SK-N-SH (cell line): ENCODE measurements at regions not wholly inside any gene's neighbourhood (a gene's known extent, or its start where the extent isn't known, plus 50 kb on each side); places are given as distances from the start of the nearest gene placed in this dataset.

Source experiments
- CTCF ChIA-PET: fragments of 300-600, 350-600 bp; formaldehyde crosslinking; extraction: SDS; loops from one replicate; lab custom pipeline; 2021; lab: Yijun Ruan, JAX
- POLR2A ChIA-PET: fragments of 350-600 bp; sonication (Branson Sonifier 250); formaldehyde crosslinking; extraction: SDS; loops from one replicate; lab custom pipeline; 2020; ENCODE audit warnings: antibody characterized with exemption, inconsistent platforms; lab: Yijun Ruan, JAX
- DNase-seq: peaks from one replicate; pipeline ENCODE4 v3.0.0; 2012
- H2AFZ ChIP-seq: fragments of 200-600 bp; sonication (generic); 2 replicates; pipeline ENCODE4 v1.8.1; 2016; ENCODE audit warnings: antibody characterized with exemption, mild to moderate bottlenecking, low read depth
- H3F3A ChIP-seq: fragments of 200-600 bp; sonication (generic); replicated peaks from 2 replicates; pipeline ENCODE3; 2016; ENCODE audit warnings: antibody characterized with exemption, mild to moderate bottlenecking; ENCODE audit not compliant: insufficient read depth
- H3K27ac ChIP-seq, 2 experiments: fragments of 200-500 bp in 1 of 2; fragments of 200-600 bp in 1 of 2; sonication (Bioruptor generic) in 1 of 2; sonication (generic), shearing (Covaris generic) in 1 of 2; 2 replicates each; pipeline versions ENCODE4 v1.5.1 to v1.6.1; 2014 to 2016; ENCODE audit warnings: low read depth in 2 of 2, inconsistent platforms in 1 of 2, low read length in 1 of 2, mild to moderate bottlenecking in 1 of 2, mixed read lengths in 1 of 2
- H3K27me3 ChIP-seq: fragments of 200-600 bp; sonication (generic), shearing (Covaris generic); 2 replicates; pipeline ENCODE4 v1.6.1; 2016; ENCODE audit warnings: mixed run types; ENCODE audit not compliant: insufficient read depth
- H3K36me3 ChIP-seq, 2 experiments: fragments of 200-500 bp in 1 of 2; fragments of 200-600 bp in 1 of 2; sonication (Bioruptor generic) in 1 of 2; sonication (generic) in 1 of 2; replicated peaks in 1 of 2; 2 replicates each; pipeline versions ENCODE3 to v1.5.1; 2014 to 2016; ENCODE audit warnings: low read length in 1 of 2, mild to moderate bottlenecking in 1 of 2; ENCODE audit not compliant: insufficient read depth in 2 of 2, control insufficient read depth in 1 of 2
- H3K4me1 ChIP-seq, 2 experiments: fragments of 200-500 bp in 1 of 2; fragments of 200-600 bp in 1 of 2; sonication (Bioruptor generic) in 1 of 2; sonication (generic), shearing (Covaris generic) in 1 of 2; 2 replicates each; pipeline versions ENCODE4 v1.5.1 to v1.6.1; 2014 to 2016; ENCODE audit warnings: low read depth in 1 of 2, low read length in 1 of 2, mixed run types in 1 of 2; ENCODE audit not compliant: insufficient read depth in 2 of 2, control insufficient read depth in 1 of 2
- H3K4me2 ChIP-seq: fragments of 200-600 bp; sonication (generic), shearing (Covaris generic); 2 replicates; pipeline ENCODE4 v1.6.1; 2017; ENCODE audit warnings: mixed run types
- H3K4me3 ChIP-seq, 2 experiments: fragments of 200-500 bp in 1 of 2; fragments of 200-600 bp in 1 of 2; sonication (Bioruptor generic) in 1 of 2; sonication (generic), shearing (Covaris generic) in 1 of 2; 2 replicates each; pipeline versions ENCODE4 v1.5.1 to v1.8.1; 2014 to 2016; ENCODE audit warnings: low read depth in 2 of 2, inconsistent platforms in 1 of 2, low read length in 1 of 2, mild to moderate bottlenecking in 1 of 2, mixed read lengths in 1 of 2, moderate library complexity in 1 of 2
- H3K79me2 ChIP-seq: fragments of 200-600 bp; sonication (generic); 2 replicates; pipeline ENCODE4 v1.8.1; 2017; ENCODE audit warnings: mild to moderate bottlenecking; ENCODE audit not compliant: insufficient read depth
- H3K9ac ChIP-seq: fragments of 200-600 bp; sonication (generic); 2 replicates; pipeline ENCODE4 v1.6.1; 2017; ENCODE audit warnings: mixed run types
- H3K9me2 ChIP-seq: fragments of 200-600 bp; sonication (generic); 2 replicates; pipeline ENCODE4 v1.6.1; 2017; ENCODE audit warnings: mixed run types
- H3K9me3 ChIP-seq: fragments of 200-600 bp; sonication (generic); 2 replicates; pipeline ENCODE4 v1.6.1; 2017; ENCODE audit warnings: mixed run types, mild to moderate bottlenecking, moderate library complexity
- H4K20me1 ChIP-seq: fragments of 200-600 bp; sonication (generic); 2 replicates; pipeline ENCODE4 v1.6.1; 2017; ENCODE audit warnings: mild to moderate bottlenecking, mixed run types; ENCODE audit not compliant: insufficient read depth
- CHD2 ChIP-seq: fragments of 150-350 bp; IDR thresholded peaks from 2 replicates; pipeline ENCODE4 v1.6.1; 2018; ENCODE audit warnings: low read length; ENCODE audit not compliant: partially characterized antibody
- FOXJ3 ChIP-seq: sonication (generic); formaldehyde crosslinking; IDR thresholded peaks from 2 replicates; pipeline ENCODE4 v1.5.1; 2020; ENCODE audit warnings: mild to moderate bottlenecking, missing genetic modification reagents
- RAD21 ChIP-seq: IDR thresholded peaks from 2 replicates; pipeline ENCODE4 v1.6.1; 2012; ENCODE audit warnings: mild to moderate bottlenecking, low read length
- RFX5 ChIP-seq: IDR thresholded peaks from 2 replicates; pipeline ENCODE4 v1.6.1; 2012; ENCODE audit warnings: mild to moderate bottlenecking, improper control_type of control experiment, low read length
- RXRA ChIP-seq: IDR thresholded peaks from 2 replicates; pipeline ENCODE4 v1.4.0; 2012; ENCODE audit warnings: low read depth, mild to moderate bottlenecking, borderline replicate concordance
- SIN3A ChIP-seq: IDR thresholded peaks from 2 replicates; pipeline ENCODE4 v1.6.1; 2012; ENCODE audit warnings: low read depth, mild to moderate bottlenecking, low read length, moderate library complexity, borderline replicate concordance
- WGBS: methylation state at CpG from one replicate; pipeline ENCODE4 v1.1.6; 2017; ENCODE audit warnings: low lambda C conversion rate; 5-methylcytosine and 5-hydroxymethylcytosine counted together
- TF ChIP-seq, protein P1 (sequence below): IDR thresholded peaks from 2 replicates; pipeline ENCODE4 v1.4.0; 2012; ENCODE audit warnings: low read depth, borderline replicate concordance
- TF ChIP-seq, protein P2 (sequence below): fragments of 150-350 bp; IDR thresholded peaks from 2 replicates; pipeline ENCODE4 v1.6.1; 2017; ENCODE audit warnings: antibody characterized with exemption, low read length, low read depth, borderline replicate concordance
- TF ChIP-seq, protein P3 (sequence below): IDR thresholded peaks from 2 replicates; pipeline ENCODE4 v1.4.0; 2012; ENCODE audit warnings: low read depth
- TF ChIP-seq, protein P4 (sequence below): fragments of 150-350 bp; IDR thresholded peaks from 2 replicates; pipeline ENCODE4 v1.6.1; 2016; ENCODE audit warnings: mild to moderate bottlenecking, low read depth, low read length

DNA sequence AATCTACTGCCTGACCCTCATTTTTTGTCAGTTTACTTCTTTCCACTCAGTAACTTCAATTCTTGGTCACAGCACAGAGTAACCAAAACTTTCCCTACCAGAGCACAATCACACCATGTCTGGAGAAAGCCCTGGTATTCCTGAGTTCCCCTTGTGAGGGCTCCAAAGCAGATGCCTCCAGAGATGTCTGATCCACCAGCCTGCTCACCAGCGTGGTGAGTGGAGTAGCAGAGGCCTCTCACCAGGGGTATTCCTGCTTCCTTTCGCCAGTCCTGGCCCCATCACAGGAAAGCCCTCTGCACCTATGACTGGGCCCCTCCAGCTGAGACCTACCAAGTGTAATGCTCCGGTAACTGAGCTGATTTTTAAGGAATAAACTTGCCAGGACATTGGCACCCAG, 205.4 kb upstream of the HS3ST3A1 start:
- Histone ChIP-seq H3F3A (no peaks in the 10 kb centered on the region), H3K9ac (no peak overlapping the region), H3K36me3 (peaks cover 0 to 3% of the 10 kb centered on the region in 2 experiments), H3K27ac (no peak overlapping the region), H3K4me2 (no peak overlapping the region), H3K4me1 (no peaks in the 10 kb centered on the region), H2AFZ (no peak overlapping the region), H3K27me3 (no peaks in the 10 kb centered on the region; the same call in 1 of the 2 replicates), H3K9me2 (no peaks in the 10 kb centered on the region), H3K4me3 (no peak overlapping the region), H3K9me3 (no peaks in the 10 kb centered on the region), H3K79me2 (no peaks in the 10 kb centered on the region), H4K20me1 (no peaks in the 10 kb centered on the region)
- TF ChIP-seq, protein P1, sequence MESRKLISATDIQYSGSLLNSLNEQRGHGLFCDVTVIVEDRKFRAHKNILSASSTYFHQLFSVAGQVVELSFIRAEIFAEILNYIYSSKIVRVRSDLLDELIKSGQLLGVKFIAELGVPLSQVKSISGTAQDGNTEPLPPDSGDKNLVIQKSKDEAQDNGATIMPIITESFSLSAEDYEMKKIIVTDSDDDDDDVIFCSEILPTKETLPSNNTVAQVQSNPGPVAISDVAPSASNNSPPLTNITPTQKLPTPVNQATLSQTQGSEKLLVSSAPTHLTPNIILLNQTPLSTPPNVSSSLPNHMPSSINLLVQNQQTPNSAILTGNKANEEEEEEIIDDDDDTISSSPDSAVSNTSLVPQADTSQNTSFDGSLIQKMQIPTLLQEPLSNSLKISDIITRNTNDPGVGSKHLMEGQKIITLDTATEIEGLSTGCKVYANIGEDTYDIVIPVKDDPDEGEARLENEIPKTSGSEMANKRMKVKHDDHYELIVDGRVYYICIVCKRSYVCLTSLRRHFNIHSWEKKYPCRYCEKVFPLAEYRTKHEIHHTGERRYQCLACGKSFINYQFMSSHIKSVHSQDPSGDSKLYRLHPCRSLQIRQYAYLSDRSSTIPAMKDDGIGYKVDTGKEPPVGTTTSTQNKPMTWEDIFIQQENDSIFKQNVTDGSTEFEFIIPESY, result no peak
- TF ChIP-seq, protein P2, sequence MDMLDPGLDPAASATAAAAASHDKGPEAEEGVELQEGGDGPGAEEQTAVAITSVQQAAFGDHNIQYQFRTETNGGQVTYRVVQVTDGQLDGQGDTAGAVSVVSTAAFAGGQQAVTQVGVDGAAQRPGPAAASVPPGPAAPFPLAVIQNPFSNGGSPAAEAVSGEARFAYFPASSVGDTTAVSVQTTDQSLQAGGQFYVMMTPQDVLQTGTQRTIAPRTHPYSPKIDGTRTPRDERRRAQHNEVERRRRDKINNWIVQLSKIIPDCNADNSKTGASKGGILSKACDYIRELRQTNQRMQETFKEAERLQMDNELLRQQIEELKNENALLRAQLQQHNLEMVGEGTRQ, result no peak
- no peak for TF ChIP-seq CHD2
- TF ChIP-seq RFX5, result no peak
- TF ChIP-seq, protein P3, sequence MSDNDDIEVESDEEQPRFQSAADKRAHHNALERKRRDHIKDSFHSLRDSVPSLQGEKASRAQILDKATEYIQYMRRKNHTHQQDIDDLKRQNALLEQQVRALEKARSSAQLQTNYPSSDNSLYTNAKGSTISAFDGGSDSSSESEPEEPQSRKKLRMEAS, result no peak
- TF ChIP-seq FOXJ3 (CRISPR knock-in tag), result no peak
- TF ChIP-seq RAD21, result no peak
- no peak for TF ChIP-seq RXRA
- TF ChIP-seq SIN3A, result no peak
- DNase-seq, result no peak
- 33% methylated on average over 1 of the region's 3 CpGs for WGBS
- ChIA-PET POLR2A (no interaction called here), CTCF (interaction anchor here (1.4 kb wide), 1 partner anchor 15 kb away, joined by 3 read pairs; no protein-coding TSS in a partner anchor)

DNA sequence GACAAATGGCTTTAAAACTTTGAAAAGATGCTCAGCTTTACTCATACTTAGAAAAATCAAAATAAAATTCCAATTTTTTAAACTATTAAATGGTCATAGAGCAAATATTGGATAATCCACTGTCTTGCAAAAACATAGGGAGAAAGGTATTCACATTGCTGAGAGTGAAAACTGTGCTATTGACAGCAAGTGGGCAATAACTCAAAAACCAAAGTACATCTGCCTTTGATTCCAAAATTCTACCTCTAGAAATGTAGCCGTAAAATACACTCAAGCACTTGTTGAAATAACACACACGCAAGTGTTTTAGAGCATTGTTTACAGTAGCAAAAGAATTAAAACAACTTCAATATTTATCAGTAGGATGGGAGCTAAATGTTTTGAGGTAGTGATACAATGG, 210.6 kb upstream of the HS3ST3A1 start:
- 43% methylated on average over 2 of the region's 2 CpGs for WGBS
- Histone ChIP-seq H3K4me2 (peak overlapping the region; percentile 47; the same call in 1 of the 2 replicates), H3K36me3 (peaks cover 0 to 3% of the 10 kb centered on the region in 2 experiments), H4K20me1 (no peaks in the 10 kb centered on the region), H3K9ac (no peak overlapping the region), H3K9me3 (no peaks in the 10 kb centered on the region), H3K27ac (no peak overlapping the region), H3K4me3 (peak overlapping the region in 1 of 2 experiments; percentile 16; a peak in 1 of 4 replicates), H3F3A (no peaks in the 10 kb centered on the region), H3K9me2 (no peaks in the 10 kb centered on the region), H3K79me2 (no peaks in the 10 kb centered on the region), H3K4me1 (no peaks in the 10 kb centered on the region), H3K27me3 (no peaks in the 10 kb centered on the region; the same call in 1 of the 2 replicates), H2AFZ (no peak overlapping the region)
- CTCF ChIA-PET, result no interaction called here
- POLR2A ChIA-PET, result no interaction called here
- TF ChIP-seq, protein P3, result no peak
- TF ChIP-seq, protein P4, sequence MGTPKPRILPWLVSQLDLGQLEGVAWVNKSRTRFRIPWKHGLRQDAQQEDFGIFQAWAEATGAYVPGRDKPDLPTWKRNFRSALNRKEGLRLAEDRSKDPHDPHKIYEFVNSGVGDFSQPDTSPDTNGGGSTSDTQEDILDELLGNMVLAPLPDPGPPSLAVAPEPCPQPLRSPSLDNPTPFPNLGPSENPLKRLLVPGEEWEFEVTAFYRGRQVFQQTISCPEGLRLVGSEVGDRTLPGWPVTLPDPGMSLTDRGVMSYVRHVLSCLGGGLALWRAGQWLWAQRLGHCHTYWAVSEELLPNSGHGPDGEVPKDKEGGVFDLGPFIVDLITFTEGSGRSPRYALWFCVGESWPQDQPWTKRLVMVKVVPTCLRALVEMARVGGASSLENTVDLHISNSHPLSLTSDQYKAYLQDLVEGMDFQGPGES, result no peak
- DNase-seq, result no peak
